ENCODE measurements at regions not wholly inside any gene's neighbourhood (a gene's known extent, or its start where the extent isn't known, plus 50 kb on each side); places are given as distances from the start of the nearest gene placed in this dataset.

DNA sequence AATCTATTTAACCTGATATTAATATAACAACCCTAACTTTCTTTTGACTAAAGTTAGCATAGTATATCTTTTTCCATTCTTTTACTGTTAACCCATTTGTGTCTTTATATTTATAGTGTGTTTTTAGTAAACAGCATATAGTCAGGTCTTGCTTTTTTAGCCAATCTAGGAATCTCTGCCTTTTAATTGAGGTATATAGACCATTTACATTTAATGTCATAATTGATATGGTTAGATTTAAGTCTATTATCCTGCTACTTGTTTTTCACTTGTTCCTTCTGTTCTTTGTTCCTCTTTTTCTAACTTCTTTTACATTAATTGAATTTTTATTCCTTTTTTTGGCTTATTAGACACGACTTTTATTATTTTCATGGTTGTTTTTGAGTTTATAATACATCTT lies 174.4 kb downstream of the KCTD15 start:
- TF ChIP-seq, protein P1, sequence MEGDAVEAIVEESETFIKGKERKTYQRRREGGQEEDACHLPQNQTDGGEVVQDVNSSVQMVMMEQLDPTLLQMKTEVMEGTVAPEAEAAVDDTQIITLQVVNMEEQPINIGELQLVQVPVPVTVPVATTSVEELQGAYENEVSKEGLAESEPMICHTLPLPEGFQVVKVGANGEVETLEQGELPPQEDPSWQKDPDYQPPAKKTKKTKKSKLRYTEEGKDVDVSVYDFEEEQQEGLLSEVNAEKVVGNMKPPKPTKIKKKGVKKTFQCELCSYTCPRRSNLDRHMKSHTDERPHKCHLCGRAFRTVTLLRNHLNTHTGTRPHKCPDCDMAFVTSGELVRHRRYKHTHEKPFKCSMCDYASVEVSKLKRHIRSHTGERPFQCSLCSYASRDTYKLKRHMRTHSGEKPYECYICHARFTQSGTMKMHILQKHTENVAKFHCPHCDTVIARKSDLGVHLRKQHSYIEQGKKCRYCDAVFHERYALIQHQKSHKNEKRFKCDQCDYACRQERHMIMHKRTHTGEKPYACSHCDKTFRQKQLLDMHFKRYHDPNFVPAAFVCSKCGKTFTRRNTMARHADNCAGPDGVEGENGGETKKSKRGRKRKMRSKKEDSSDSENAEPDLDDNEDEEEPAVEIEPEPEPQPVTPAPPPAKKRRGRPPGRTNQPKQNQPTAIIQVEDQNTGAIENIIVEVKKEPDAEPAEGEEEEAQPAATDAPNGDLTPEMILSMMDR (IDR thresholded peaks at IDR 0.05; ENCODE audit: low read depth, low read length, missing input control) = no peak
- TF ChIP-seq YY1 (IDR thresholded peaks at IDR 0.05) (no peak), RAD21 (IDR thresholded peaks at IDR 0.05) (no peak), SP1 (IDR thresholded peaks at IDR 0.05) (no peak), GABPA (IDR thresholded peaks at IDR 0.05 in 1 of 2, conservative IDR thresholded peaks at IDR 0.05 in 1 of 2) (no peak), JUND (IDR thresholded peaks at IDR 0.05) (no peak), TAF1 (conservative IDR thresholded peaks at IDR 0.05) (no peak), ATF3 (IDR thresholded peaks at IDR 0.05) (no peak), EGR1 (IDR thresholded peaks at IDR 0.05; ENCODE audit: low read depth in 2 of 2) (no peak)
- TF ChIP-seq, protein P2, sequence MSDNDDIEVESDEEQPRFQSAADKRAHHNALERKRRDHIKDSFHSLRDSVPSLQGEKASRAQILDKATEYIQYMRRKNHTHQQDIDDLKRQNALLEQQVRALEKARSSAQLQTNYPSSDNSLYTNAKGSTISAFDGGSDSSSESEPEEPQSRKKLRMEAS (IDR thresholded peaks at IDR 0.05) = no peak
- TF ChIP-seq, protein P3, sequence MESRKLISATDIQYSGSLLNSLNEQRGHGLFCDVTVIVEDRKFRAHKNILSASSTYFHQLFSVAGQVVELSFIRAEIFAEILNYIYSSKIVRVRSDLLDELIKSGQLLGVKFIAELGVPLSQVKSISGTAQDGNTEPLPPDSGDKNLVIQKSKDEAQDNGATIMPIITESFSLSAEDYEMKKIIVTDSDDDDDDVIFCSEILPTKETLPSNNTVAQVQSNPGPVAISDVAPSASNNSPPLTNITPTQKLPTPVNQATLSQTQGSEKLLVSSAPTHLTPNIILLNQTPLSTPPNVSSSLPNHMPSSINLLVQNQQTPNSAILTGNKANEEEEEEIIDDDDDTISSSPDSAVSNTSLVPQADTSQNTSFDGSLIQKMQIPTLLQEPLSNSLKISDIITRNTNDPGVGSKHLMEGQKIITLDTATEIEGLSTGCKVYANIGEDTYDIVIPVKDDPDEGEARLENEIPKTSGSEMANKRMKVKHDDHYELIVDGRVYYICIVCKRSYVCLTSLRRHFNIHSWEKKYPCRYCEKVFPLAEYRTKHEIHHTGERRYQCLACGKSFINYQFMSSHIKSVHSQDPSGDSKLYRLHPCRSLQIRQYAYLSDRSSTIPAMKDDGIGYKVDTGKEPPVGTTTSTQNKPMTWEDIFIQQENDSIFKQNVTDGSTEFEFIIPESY (IDR thresholded peaks at IDR 0.05) = no peak
- TF ChIP-seq, protein P4, sequence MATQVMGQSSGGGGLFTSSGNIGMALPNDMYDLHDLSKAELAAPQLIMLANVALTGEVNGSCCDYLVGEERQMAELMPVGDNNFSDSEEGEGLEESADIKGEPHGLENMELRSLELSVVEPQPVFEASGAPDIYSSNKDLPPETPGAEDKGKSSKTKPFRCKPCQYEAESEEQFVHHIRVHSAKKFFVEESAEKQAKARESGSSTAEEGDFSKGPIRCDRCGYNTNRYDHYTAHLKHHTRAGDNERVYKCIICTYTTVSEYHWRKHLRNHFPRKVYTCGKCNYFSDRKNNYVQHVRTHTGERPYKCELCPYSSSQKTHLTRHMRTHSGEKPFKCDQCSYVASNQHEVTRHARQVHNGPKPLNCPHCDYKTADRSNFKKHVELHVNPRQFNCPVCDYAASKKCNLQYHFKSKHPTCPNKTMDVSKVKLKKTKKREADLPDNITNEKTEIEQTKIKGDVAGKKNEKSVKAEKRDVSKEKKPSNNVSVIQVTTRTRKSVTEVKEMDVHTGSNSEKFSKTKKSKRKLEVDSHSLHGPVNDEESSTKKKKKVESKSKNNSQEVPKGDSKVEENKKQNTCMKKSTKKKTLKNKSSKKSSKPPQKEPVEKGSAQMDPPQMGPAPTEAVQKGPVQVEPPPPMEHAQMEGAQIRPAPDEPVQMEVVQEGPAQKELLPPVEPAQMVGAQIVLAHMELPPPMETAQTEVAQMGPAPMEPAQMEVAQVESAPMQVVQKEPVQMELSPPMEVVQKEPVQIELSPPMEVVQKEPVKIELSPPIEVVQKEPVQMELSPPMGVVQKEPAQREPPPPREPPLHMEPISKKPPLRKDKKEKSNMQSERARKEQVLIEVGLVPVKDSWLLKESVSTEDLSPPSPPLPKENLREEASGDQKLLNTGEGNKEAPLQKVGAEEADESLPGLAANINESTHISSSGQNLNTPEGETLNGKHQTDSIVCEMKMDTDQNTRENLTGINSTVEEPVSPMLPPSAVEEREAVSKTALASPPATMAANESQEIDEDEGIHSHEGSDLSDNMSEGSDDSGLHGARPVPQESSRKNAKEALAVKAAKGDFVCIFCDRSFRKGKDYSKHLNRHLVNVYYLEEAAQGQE (IDR thresholded peaks at IDR 0.05) = no peak

All from liver (tissue), 3 donors.